DMS 273 (cell line): ENCODE measurements at regions not wholly inside any gene's neighbourhood (a gene's known extent, or its start where the extent isn't known, plus 50 kb on each side); places are given as distances from the start of the nearest gene placed in this dataset.
"Not testable (repeated sequence)": the region's sequence is repeated elsewhere in the genome, so short reads cannot be mapped to it uniquely, and the experiment has no call there.

Experiments used
- DNase-seq: peaks from one replicate; lab custom pipeline; 2025; ENCODE audit not compliant: unreplicated experiment; lab: John Stamatoyannopoulos, UW

DNA sequence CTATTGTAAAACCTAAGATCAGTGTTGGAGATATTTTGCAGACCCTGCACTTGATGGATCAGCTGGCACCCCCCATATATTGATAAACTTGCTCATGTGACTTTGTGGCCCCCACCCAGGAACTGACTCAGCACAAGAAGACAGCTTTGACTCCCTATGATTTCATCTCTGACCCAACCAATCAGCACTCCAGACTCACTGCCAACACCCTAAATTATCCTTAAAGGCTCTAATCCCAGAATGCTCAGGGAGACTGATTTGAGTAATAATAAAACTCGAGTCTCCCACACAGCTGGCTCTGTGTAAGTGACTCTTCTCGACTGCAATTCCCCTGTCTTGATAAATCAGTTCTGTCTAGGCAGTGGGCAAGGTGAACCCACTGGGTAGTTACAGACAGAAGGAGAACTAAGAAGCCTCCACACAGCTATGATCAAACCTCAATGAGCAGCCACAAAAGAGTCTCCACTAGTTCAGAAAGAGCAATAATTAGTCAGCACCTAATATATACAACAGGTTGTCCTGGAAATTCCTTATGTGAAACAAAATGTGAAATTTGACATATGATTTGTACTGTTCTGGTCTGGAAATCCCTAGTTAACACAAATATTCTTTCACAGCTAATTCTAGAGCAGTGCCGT lies 52.2 kb downstream of the ACTL7B start:
- DNase-seq, result no peak

DNA sequence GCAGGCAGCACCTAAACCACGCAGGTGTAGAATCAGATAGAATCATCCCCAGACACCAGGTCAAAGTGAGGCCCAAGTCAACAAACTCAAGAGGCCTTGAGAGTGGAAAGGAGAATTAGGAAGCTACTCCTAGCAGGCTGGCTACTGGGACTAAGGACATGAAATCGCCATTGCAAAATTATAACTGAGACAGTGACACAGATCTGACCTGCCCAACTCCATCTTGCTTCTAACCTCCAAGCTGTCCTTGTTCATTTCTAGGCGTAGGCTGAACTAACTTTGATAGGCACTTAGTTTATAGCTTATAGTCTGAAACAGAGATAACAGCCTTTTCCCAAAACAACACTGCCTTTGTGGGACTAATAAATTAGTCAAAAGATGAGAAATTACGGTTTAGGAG lies 52.8 kb downstream of the ACTL7B start:
- DNase-seq, result no peak

DNA sequence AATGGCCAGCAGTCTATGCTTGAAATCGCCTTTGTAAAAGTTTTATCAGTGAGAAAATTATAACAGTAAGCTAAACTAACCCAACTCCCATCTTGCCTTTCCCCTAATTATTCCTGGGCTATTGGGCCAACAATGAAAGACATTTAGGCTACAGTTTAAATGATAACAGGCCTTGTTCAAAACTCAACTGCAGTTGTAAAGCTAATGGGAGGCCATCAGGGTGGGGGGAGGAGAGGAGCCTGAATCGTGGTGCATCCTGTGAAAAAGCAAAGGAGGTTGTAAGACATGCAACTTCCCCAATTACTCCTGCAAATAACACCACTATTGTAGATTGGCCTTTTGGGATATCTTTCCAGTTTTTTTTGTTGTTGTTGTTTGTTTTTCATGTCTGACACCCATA lies 53.8 kb downstream of the ACTL7B start:
- no peak for DNase-seq

DNA sequence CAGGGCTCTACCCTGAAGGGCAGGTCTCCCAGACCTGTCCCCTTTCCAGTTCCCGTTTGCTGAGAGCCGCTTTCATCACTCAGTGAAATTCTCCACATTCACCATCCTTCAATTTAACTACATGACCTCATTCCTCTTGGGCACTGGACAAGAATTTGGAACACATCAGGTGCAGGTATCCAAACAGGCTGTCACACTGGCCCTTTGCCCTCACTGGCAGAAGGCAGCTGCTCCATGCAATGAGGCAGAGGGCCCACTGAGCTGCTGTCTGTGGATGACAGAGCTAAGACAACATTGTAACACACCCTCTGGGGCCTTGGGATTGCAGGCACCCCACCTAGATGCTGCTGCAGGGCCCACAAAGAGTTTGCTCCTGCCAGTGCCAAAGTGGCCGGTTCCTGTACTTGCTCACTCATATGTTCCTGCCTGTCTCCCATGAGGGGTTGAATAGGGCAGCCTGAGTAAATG lies 55.1 kb downstream of the ACTL7B start:
- peak; percentile 39 for DNase-seq

DNA sequence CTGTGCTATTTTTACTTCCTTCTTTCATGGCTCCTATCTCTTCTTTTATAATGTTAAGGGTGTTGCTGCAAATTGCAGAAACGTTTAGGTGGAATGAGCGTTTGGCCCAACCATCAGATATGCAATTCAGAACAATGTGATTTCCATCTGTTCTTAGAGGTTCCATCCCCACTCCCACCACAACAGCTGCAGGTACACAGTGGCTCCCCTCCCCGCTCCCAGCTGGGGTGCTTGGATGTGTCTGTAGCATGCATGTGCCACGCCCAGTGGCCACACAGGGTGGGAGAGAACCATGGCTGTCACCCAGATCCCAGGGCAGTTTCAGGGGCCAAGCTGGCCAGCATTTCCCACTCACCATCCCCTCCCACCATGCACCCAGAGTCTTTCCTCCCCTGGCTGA lies 62.2 kb downstream of the ACTL7B start:
- DNase-seq, result no peak

DNA sequence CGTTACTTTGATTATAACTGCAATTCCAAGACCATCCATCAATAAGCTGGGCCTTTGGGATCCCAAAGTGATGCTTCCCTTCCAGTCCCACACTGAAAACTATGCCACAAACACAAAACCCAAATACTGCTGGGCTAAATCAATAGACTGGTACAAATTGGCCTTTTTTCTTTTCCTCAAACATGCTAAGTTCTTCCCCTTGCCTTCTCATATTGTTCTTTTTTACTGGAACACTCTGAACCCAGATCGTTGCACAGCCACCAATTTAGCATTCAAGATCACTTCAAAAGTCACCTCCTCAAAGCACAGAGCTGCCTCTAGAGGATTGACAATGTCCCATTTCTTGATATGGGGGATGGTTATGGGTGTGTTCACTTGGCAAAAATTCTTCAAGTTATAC lies 66.0 kb downstream of the ACTL7B start:
- no peak for DNase-seq

DNA sequence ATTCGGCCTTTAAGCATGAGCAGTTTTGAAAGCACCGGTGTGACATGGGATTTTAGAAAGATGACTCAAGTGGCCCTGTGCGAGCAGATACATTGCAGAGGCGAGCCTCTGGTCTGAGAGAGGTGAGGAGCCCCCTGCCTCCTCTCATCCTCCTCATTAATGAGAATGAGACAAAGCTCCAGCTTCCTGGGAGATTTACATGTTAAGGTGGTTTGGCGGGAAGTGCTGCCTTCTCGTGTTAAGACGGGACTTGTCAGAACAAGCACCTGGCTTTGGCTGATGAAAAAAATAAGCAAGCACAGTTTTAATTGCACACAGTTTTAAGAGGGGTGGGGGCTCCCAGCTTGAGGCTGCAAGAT lies 68.1 kb downstream of the ACTL7B start:
- peak; percentile 10 for DNase-seq

DNA sequence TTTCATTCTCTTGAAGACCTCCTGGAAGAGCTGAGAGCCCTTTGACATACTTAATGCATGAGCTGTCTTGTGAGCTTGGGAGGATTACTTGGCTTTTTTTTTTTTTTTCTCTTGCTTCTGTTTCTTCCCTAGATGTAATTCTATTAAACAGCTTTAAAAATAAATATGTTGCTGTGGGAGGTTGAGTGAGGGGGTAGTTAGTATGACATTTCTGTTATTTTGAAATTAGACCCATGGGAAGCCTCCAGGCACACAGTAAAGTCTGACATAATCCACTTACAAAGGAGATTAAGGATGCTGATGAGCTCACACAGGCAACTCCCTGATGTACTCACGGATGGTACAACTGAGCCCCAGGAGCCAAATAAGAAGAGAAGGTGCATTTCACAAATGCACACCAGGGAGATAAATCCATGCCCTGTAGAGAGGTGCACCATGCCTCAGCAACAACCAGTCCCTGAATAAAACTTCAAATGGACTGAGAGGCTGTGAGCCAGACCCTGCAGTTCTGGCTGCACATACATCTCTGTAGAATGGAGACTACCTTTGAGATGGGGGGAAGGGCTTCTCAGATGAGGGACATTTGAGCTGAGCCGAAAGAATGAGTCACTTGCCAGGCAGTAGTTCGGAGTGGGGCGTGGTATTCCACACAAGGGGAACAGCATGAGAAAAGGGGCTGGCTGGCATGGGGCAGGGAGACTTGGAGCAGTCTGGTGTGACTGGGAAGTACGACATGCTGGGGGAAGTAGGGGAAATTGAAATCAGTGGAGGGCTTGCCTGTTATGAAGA lies 68.7 kb downstream of the ACTL7B start:
- DNase-seq, result peak; percentile 25

DNA sequence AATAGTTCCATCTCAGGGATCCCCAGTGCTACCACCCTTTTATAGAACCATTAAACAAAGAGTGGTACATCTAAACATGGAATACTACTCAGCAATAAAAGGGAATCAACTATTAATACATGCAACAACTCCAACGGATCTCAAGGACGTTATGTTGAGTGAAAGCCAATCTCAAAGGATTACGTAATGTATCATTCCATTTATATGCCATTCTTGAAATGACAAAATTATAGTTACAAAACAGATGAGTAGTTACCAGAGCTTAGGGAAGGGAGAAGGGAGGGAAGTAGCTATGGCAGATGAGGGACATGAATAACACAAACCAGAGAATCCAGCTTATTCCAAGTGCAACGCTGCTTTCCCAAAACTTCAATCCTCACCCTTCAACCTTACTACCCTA lies 69.5 kb downstream of the ACTL7B start:
- DNase-seq, result no peak

DNA sequence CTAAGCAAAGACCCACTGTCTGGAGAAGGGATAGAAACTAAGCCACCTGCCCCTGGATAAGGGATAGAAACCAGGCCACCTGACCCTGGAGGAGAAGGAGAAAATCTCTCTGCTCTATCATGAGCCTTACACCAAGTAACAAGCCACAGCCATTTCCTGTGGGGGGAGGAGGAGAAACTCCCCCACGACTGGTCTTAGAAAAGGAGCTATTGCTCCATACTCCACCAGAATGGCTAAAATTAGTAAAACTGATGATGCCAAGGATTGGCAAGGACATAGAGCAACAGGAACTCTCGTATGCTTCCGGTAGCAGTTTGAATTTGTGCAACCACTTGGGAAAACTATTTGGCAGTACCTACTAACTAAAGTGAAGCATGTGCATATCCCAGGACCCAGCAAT lies 70.8 kb downstream of the ACTL7B start:
- DNase-seq, result no peak

DNA sequence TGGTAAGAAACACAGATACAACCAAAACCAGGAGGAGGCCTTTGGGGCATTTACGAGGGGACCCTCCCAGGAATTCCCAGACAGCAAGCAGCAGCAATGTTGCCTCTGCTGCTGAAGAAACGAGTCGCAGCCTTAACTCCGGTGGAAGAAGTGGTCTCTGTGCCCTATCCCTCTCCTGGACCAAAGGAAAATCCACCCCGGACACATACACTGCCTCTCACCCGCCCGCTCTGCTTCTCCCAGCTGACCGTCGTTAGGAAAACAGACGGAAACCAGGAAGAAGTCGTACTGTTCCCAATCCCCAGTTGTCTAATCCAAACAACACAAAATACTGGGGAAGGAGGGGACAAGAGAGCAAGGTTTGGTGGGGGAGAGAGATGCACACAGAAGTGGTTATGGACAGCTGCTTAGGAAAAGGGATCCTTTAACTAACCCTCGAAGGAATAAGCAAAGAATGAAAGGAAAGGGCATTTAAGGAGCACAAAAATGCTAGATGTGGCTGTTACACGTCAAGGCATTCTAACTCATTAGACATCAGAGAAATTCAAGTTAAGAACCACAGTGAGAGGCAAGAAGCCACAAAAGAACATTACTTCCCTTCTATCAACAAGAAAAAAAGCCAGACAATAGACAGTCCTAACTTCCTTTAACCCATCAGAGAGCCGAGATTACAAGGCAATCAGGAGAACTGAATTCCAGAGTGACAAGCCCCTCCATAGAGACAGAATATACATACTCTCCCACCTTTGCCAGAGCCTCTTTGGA lies 71.9 kb downstream of the ACTL7B start:
- no peak for DNase-seq

DNA sequence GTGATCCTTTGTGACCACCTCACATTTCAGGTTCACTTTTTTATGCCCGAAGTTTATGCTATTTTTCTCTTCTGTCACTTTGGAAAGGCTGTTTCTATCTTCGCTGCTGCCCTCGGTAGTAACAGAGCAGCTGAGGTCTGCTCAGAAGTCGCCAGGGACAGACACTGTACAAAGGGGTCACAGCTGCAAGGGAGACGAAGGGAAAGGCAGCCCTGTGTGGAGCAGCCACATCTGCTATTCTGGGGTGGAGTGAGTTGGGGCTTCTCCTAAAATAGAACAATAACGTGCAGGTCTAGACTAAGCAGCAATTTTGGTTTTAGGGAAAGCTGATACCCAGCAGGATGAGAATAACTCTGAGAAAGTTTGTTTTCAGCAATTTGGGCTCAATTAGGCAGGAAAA lies 72.5 kb downstream of the ACTL7B start:
- no peak for DNase-seq

DNA sequence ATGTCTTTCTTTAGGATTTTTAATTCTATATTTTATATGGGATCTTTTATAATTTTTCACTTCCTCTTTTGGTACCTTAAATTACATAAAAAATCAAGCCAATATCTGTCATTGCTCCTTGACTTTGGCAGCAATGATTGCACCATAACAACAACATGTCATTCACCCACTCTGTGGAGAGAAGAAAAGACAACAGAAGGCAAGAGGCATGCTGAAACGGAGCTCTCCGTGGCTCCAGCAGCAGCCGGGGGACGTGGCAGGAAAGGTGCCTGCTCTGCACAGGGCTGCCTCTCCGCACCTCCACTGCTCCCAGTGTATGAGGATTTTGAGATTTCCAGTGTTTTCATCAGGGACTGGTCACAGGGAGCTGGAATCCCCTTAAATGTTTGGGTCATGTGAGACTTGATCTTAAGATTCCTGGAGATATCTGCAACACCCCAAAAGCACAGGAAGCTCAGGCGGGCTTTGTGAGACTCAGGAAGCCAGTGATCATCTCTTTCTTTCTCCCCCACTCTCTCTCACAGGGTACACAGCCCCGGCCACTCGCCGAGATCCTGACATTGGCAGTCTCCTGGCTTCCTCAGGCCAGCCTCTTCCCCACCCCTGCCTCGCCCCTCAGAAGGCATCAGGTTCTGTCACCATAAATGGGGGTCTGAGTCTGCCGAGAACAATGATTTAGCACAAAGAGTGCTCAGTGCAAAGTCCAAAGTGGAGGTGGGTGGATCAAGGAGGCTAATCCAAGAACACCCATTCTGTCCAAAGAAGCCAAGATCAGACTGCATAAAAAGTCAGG lies 74.6 kb downstream of the ACTL7B start:
- DNase-seq, result peak; percentile 25

DNA sequence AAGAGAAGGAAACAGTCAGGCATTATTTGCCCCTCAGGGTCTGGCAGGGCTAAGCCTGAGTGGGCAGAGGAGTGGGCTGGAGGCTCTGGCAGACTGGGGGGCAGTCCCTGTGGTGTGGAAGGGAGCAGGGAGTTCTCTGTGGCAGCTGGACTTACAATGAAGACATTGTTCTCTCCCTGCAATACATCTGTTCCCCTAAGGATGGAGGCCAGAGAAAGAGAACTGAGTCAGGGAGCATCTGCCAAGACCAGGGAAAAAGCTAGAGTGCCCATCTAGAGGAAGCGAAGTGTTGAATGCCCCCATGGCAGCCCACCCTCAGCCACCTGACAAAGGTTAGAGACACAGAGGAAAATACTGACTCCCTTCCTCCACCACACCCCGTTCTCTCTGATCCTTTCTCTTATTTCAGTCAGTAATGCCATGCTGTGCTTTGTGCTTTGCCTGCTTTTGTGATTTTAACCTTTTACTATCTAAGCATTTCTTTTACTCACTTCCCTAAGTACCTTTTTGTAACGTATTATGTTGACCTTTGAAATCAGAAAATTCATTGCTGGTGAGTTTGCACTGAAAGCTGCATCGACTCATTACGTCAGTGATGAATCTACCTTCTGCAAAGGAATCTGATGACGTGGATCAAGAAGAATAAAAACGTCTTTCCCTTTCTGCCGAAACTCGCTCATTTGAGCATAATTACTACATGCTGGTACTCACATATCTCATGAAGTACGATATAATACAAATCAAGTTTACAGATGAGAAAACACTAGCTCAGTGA lies 76.0 kb downstream of the ACTL7B start:
- peak; percentile 12 for DNase-seq

DNA sequence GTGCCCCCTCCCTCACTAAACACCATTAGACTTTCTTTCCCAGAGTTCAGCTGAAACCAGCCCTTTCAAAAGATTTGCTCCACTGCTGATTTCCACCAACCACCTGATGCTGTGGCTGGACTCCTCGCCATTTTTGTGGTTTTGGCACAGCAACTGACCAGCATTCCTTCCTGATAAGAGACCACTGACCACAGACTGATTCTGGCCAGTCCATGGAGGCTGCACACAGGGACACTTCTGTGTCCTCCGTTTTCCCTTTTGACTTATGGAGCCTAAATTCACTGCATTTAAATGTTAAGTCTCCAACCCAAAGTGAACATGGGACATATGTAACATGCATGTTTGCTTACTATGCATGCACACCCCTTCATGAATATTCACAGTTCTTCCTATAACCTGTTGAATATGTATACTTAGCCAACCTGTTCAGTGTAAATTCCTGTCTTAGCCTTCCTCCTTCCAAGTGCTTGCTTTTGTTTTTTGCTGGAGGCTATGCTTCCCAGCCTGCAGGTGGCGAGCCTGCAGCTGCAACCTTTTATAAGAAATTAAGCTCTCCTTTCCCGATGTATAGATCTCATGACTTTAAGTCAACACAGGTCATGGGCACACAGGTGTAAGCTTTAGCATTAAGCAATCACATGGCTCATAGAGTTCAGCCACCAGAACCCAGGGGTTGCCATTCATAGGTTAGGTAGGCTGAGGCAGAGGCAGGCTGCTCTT lies 78.7 kb downstream of the ACTL7B start:
- DNase-seq, result peak; percentile 28

DNA sequence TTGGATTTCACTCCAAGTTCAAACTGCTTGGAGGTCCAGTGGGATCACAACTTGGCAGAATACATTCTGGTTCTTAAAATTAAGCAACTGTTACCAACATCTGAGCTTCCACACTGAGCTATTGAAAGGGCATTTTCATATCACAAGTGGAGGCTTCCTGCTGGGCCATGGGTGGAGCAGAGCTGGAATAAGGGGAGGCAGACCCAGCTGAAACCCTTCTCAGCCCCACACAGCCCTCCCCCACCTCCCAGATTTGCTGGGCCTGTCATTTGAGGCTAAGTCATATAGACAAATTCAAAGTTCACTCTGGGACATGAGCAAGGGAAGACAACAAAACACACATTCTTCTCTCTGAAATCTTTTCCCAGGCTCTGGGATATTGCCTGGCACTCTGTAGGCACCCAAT lies 79.9 kb downstream of the ACTL7B start:
- DNase-seq, result no peak

DNA sequence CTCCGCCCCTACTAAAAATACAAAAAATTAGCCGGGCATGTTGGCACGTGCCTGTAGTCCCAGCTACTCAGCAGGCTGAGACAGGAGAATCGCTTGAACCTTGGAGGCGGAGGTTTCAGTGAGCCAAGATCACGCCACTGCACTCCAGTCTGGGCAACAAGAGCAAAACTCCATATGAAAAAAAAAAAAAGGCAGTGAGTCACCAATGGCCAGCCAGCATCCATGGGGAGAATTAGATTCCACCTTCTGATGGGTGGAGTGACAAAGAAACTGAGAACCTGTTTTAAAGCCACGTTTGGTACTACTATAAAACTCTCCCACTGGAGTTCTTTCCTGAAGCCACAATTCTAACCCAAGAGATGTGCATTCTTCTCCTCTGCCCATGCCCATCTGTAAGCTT lies 81.7 kb downstream of the ACTL7B start:
- not testable (repeated sequence) for DNase-seq

DNA sequence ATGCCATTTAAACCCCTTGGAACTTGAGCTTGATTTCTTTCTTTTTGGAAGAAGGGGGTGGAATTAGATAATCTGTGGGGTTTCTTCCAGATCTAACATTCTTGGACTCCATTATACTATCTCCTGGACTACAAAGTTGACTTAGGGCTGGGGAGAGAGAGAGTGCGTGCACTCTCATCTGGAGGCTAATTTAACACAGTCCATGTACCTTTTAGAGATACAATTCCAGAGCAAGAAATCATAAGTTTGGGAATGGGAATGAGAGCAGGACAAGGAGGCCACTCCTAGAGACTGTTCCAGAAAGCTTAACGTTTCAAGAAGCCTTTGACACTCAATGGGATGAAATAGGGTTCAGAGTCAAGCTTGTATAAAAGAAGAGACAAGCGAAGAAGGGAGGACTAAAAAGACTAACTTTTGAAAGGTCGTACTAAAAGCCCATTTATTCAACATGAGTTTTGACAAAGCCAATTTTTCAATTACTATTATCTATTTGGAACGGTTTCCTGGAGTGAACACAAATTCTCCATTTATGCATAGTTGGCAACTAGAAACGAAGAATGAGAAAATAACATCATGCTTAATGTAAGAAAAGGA lies 83.4 kb downstream of the ACTL7B start:
- DNase-seq, result no peak

DNA sequence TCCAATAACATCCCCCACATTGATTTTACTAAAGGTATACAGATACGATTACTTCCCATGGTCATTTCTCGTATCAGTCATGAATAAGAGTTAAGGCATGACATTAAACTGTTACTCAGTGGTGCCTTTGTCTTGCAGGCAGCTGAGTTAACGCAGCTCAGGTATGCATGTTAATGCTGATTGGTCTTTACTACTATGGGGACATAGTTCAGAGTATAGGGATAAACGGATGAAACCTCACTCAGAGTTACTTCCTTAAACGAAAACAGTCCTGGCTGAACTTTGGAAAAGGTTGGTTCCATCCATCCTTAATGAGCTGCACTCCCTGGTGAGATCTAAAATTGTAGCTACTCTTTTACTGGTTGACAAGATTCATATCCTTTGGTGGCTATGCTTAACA lies 87.0 kb downstream of the ACTL7B start:
- DNase-seq, result no peak
